Mesothelial cell of epicardium (in vitro differentiated cells): ENCODE measurements at regions not wholly inside any gene's neighbourhood (a gene's known extent, or its start where the extent isn't known, plus 50 kb on each side); places are given as distances from the start of the nearest gene placed in this dataset.

ENCODE experiments used
- DNase-seq, 2 experiments: peaks; one replicate each; pipeline ENCODE4 v3.0.0; 2021; ENCODE audit warnings: low spot score in 2 of 2; ENCODE audit not compliant: unreplicated experiment in 2 of 2
- H3K27ac Mint-ChIP-seq: 2 replicates; pipeline ENCODE4 v1.8.0; 2021; ENCODE audit warnings: mixed read lengths
- H3K27me3 Mint-ChIP-seq: 2 replicates; pipeline ENCODE4 v1.8.0; 2021; ENCODE audit warnings: low read depth, mixed read lengths
- H3K36me3 Mint-ChIP-seq: 2 replicates; pipeline ENCODE4 v1.8.0; 2021; ENCODE audit warnings: mixed read lengths
- H3K4me1 Mint-ChIP-seq: 2 replicates; pipeline ENCODE4 v1.8.0; 2021; ENCODE audit warnings: mixed read lengths
- H3K4me3 Mint-ChIP-seq: 2 replicates; pipeline ENCODE4 v1.8.0; 2021; ENCODE audit warnings: mild to moderate bottlenecking, moderate library complexity, mixed read lengths
- H3K9me3 Mint-ChIP-seq: 2 replicates; pipeline ENCODE4 v1.8.0; 2021; ENCODE audit warnings: mixed read lengths
- CTCF ChIP-seq: fragments of 200-600 bp; sonication (generic); IDR thresholded peaks from one replicate; pipeline ENCODE4 v1.5.0; 2021; ENCODE audit warnings: antibody characterized with exemption; ENCODE audit not compliant: unreplicated experiment

- DNase-seq: no peak
- H3K9me3 Mint-ChIP-seq: peaks cover 10% of the 10 kb centered on the region
- H3K4me1 Mint-ChIP-seq: no peaks in the 10 kb centered on the region
- no peak overlapping the region for H3K4me3 Mint-ChIP-seq
- H3K36me3 Mint-ChIP-seq: no peaks in the 10 kb centered on the region
- no peak overlapping the region for H3K27ac Mint-ChIP-seq
- no peak for TF ChIP-seq CTCF
- H3K27me3 Mint-ChIP-seq: peaks cover 14% of the 10 kb centered on the region
Measured at GRCh38 chr3:116848248-116848829, 138.8 kb downstream of the TUSC7 start.

DNA sequence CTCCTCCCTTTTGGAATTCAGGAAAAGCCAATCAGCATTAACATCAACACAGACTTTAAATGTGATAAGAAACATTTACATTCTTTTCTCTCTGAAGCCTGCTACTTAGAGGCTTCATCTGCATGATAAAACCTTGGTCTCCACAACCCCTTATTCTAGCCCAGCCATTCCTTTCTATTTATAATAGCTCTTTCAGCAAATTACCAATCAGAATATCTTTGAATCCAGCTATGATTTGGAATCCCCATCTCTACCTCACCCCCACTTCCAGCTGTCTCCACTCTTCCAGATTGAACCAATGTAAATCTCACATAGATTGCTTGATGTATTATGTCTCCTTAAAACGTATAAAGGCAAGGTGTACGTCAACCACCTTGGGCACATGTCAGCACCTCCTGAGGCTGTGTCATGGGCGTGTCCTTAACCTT, 139.7 kb downstream of the TUSC7 start:
- TF ChIP-seq CTCF: no peak

GRCh38 chr3:116852803-116853202, 143.2 kb downstream of the TUSC7 start:
- H3K27ac Mint-ChIP-seq: no peak overlapping the region
- no peak for DNase-seq
- no peaks in the 10 kb centered on the region for H3K36me3 Mint-ChIP-seq
- H3K27me3 Mint-ChIP-seq: peaks cover 11% of the 10 kb centered on the region
- peaks cover 5% of the 10 kb centered on the region for H3K9me3 Mint-ChIP-seq
- no peak for TF ChIP-seq CTCF
- H3K4me1 Mint-ChIP-seq: no peaks in the 10 kb centered on the region
- no peak overlapping the region for H3K4me3 Mint-ChIP-seq

More for the DNA sequence above, 139.7 kb downstream of the TUSC7 start:
- no peaks in the 10 kb centered on the region for H3K36me3 Mint-ChIP-seq
- H3K4me3 Mint-ChIP-seq: no peak overlapping the region
- H3K4me1 Mint-ChIP-seq: no peaks in the 10 kb centered on the region
- peaks cover 10% of the 10 kb centered on the region for H3K9me3 Mint-ChIP-seq
- DNase-seq: no peak
- H3K27ac Mint-ChIP-seq: no peak overlapping the region
- H3K27me3 Mint-ChIP-seq: peaks cover 15% of the 10 kb centered on the region

- Mint-ChIP-seq H3K27me3 (no peaks in the 10 kb centered on the region), H3K4me1 (no peaks in the 10 kb centered on the region), H3K27ac (no peak overlapping the region), H3K36me3 (no peaks in the 10 kb centered on the region), H3K9me3 (no peaks in the 10 kb centered on the region), H3K4me3 (no peak overlapping the region)
- no peak for DNase-seq
- TF ChIP-seq CTCF: no peak
Measured at GRCh38 chr3:116863270-116863770, 153.7 kb downstream of the TUSC7 start.

- peak; percentile 19 for TF ChIP-seq CTCF
- no peak for DNase-seq
- H3K27me3 Mint-ChIP-seq: no peaks in the 10 kb centered on the region
- no peaks in the 10 kb centered on the region for H3K4me1 Mint-ChIP-seq
- H3K9me3 Mint-ChIP-seq: no peaks in the 10 kb centered on the region
- no peaks in the 10 kb centered on the region for H3K36me3 Mint-ChIP-seq
- H3K27ac Mint-ChIP-seq: no peak overlapping the region
- H3K4me3 Mint-ChIP-seq: no peak overlapping the region
Measured at GRCh38 chr3:116863822-116864589, 154.4 kb downstream of the TUSC7 start.
